ENCODE measurements at regions not wholly inside any gene's neighbourhood (a gene's known extent, or its start where the extent isn't known, plus 50 kb on each side); places are given as distances from the start of the nearest gene placed in this dataset.

GRCh38 chrX:122572461-122572860, 611.6 kb upstream of the GRIA3 start:
- H3K27ac ChIP-seq (replicated peaks; ENCODE audit: low read length), result no peak overlapping the region
- H4K91ac ChIP-seq (ENCODE audit: low read depth, low read length, poor library complexity), result no peak overlapping the region
- no peak overlapping the region for H2BK120ac ChIP-seq (ENCODE audit: low read depth, low read length)
- H3K4me1 ChIP-seq (ENCODE audit: control insufficient read depth in 2 of 2, insufficient read depth in 1 of 2, low read depth in 1 of 2, low read length in 2 of 2), result no peaks in the 10 kb centered on the region
- H3K23ac ChIP-seq (ENCODE audit: low read depth, low read length, poor library complexity), result no peak overlapping the region
- no peaks in the 10 kb centered on the region for H3K9me3 ChIP-seq (replicated peaks in 1 of 2; ENCODE audit: control insufficient read depth in 2 of 2, insufficient read depth in 1 of 2, low read depth in 1 of 2, low read length in 2 of 2)
- no peak overlapping the region for H3K9ac ChIP-seq (ENCODE audit: low read depth, low read length, poor library complexity)
- no peak overlapping the region for H2AK5ac ChIP-seq (ENCODE audit: low read depth, low read length)
- H3K14ac ChIP-seq (ENCODE audit: low read length), result no peak overlapping the region
- no peaks in the 10 kb centered on the region for H3K79me1 ChIP-seq (ENCODE audit: low read depth, low read length)
- H2BK15ac ChIP-seq (ENCODE audit: low read length), result no peak overlapping the region
- H3K4ac ChIP-seq (ENCODE audit: low read length), result no peak overlapping the region
- no peaks in the 10 kb centered on the region for H3K36me3 ChIP-seq (replicated peaks in 1 of 2; ENCODE audit: control insufficient read depth in 2 of 2, insufficient read depth in 2 of 2, low read length in 2 of 2)
- H2BK5ac ChIP-seq (ENCODE audit: low read length), result no peak overlapping the region
- DNase-seq (ENCODE audit: low spot score), result no peak
- no peak overlapping the region for H3K4me3 ChIP-seq (ENCODE audit: low read length in 2 of 2)
- H3K18ac ChIP-seq (ENCODE audit: low read length), result no peak overlapping the region
- no peak overlapping the region for H2BK12ac ChIP-seq (ENCODE audit: low read length)
- H3K27me3 ChIP-seq (ENCODE audit: control insufficient read depth in 3 of 3, insufficient read depth in 3 of 3, low read depth in 1 of 3, low read length in 3 of 3), result no peaks in the 10 kb centered on the region
- no peak overlapping the region for H4K8ac ChIP-seq (ENCODE audit: low read depth, low read length)
- H3K4me2 ChIP-seq (ENCODE audit: insufficient read depth, low read length, poor library complexity, severe bottlenecking), result no peak overlapping the region
- no CpG with 5 or more reads among the region's 4 CpGs for WGBS, 2 donors (ENCODE audit: extremely low coverage in 2 of 2, insufficient read length in 2 of 2, insufficient replicate concordance in 1 of 2)
- H2AFZ ChIP-seq (ENCODE audit: low read length), result no peak overlapping the region

- H2AFZ ChIP-seq (ENCODE audit: low read length), result no peak overlapping the region
- no peak overlapping the region for H3K9ac ChIP-seq (ENCODE audit: low read depth, low read length, poor library complexity)
- no peaks in the 10 kb centered on the region for H3K4me1 ChIP-seq (ENCODE audit: control insufficient read depth in 2 of 2, insufficient read depth in 1 of 2, low read depth in 1 of 2, low read length in 2 of 2)
- H3K4ac ChIP-seq (ENCODE audit: low read length), result no peak overlapping the region
- H3K4me3 ChIP-seq (ENCODE audit: low read length in 2 of 2), result no peak overlapping the region
- no peak overlapping the region for H3K4me2 ChIP-seq (ENCODE audit: insufficient read depth, low read length, poor library complexity, severe bottlenecking)
- no peaks in the 10 kb centered on the region for H3K79me1 ChIP-seq (ENCODE audit: low read depth, low read length)
- DNase-seq (ENCODE audit: low spot score), result no peak
- no peak overlapping the region for H2BK15ac ChIP-seq (ENCODE audit: low read length)
- no peak overlapping the region for H2BK120ac ChIP-seq (ENCODE audit: low read depth, low read length)
- no peak overlapping the region for H3K23ac ChIP-seq (ENCODE audit: low read depth, low read length, poor library complexity)
- no peaks in the 10 kb centered on the region for H3K36me3 ChIP-seq (replicated peaks in 1 of 2; ENCODE audit: control insufficient read depth in 2 of 2, insufficient read depth in 2 of 2, low read length in 2 of 2)
- no peak overlapping the region for H3K18ac ChIP-seq (ENCODE audit: low read length)
- H4K8ac ChIP-seq (ENCODE audit: low read depth, low read length), result no peak overlapping the region
- WGBS, 2 donors (ENCODE audit: extremely low coverage in 2 of 2, insufficient read length in 2 of 2, insufficient replicate concordance in 1 of 2), result no CpG with 5 or more reads among the region's 2 CpGs
- H3K27ac ChIP-seq (replicated peaks; ENCODE audit: low read length), result no peak overlapping the region
- no peaks in the 10 kb centered on the region for H3K9me3 ChIP-seq (replicated peaks in 1 of 2; ENCODE audit: control insufficient read depth in 2 of 2, insufficient read depth in 1 of 2, low read depth in 1 of 2, low read length in 2 of 2)
- H3K14ac ChIP-seq (ENCODE audit: low read length), result no peak overlapping the region
- no peaks in the 10 kb centered on the region for H3K27me3 ChIP-seq (ENCODE audit: control insufficient read depth in 3 of 3, insufficient read depth in 3 of 3, low read depth in 1 of 3, low read length in 3 of 3)
- no peak overlapping the region for H2AK5ac ChIP-seq (ENCODE audit: low read depth, low read length)
- H4K91ac ChIP-seq (ENCODE audit: low read depth, low read length, poor library complexity), result no peak overlapping the region
- no peak overlapping the region for H2BK5ac ChIP-seq (ENCODE audit: low read length)
- H2BK12ac ChIP-seq (ENCODE audit: low read length), result no peak overlapping the region
Observed at GRCh38 chrX:122579036-122579435, 605.0 kb upstream of the GRIA3 start.

- no peak overlapping the region for H2BK120ac ChIP-seq (ENCODE audit: low read depth, low read length)
- H3K27ac ChIP-seq (replicated peaks; ENCODE audit: low read length), result no peak overlapping the region
- H4K91ac ChIP-seq (ENCODE audit: low read depth, low read length, poor library complexity), result no peak overlapping the region
- H3K79me1 ChIP-seq (ENCODE audit: low read depth, low read length), result no peaks in the 10 kb centered on the region
- DNase-seq (ENCODE audit: low spot score), result no peak
- no peak overlapping the region for H3K9ac ChIP-seq (ENCODE audit: low read depth, low read length, poor library complexity)
- no peak overlapping the region for H4K8ac ChIP-seq (ENCODE audit: low read depth, low read length)
- no peaks in the 10 kb centered on the region for H3K4me1 ChIP-seq (ENCODE audit: control insufficient read depth in 2 of 2, insufficient read depth in 1 of 2, low read depth in 1 of 2, low read length in 2 of 2)
- H3K14ac ChIP-seq (ENCODE audit: low read length), result no peak overlapping the region
- WGBS, 2 donors (ENCODE audit: extremely low coverage in 2 of 2, insufficient read length in 2 of 2, insufficient replicate concordance in 1 of 2), result no CpG with 5 or more reads among the region's 2 CpGs
- no peak overlapping the region for H3K4me2 ChIP-seq (ENCODE audit: insufficient read depth, low read length, poor library complexity, severe bottlenecking)
- H2AK5ac ChIP-seq (ENCODE audit: low read depth, low read length), result no peak overlapping the region
- no peaks in the 10 kb centered on the region for H3K9me3 ChIP-seq (replicated peaks in 1 of 2; ENCODE audit: control insufficient read depth in 2 of 2, insufficient read depth in 1 of 2, low read depth in 1 of 2, low read length in 2 of 2)
- H2BK12ac ChIP-seq (ENCODE audit: low read length), result no peak overlapping the region
- H3K4me3 ChIP-seq (ENCODE audit: low read length in 2 of 2), result no peak overlapping the region
- H3K27me3 ChIP-seq (ENCODE audit: control insufficient read depth in 3 of 3, insufficient read depth in 3 of 3, low read depth in 1 of 3, low read length in 3 of 3), result no peaks in the 10 kb centered on the region
- no peak overlapping the region for H3K18ac ChIP-seq (ENCODE audit: low read length)
- no peaks in the 10 kb centered on the region for H3K36me3 ChIP-seq (replicated peaks in 1 of 2; ENCODE audit: control insufficient read depth in 2 of 2, insufficient read depth in 2 of 2, low read length in 2 of 2)
- no peak overlapping the region for H2BK15ac ChIP-seq (ENCODE audit: low read length)
- no peak overlapping the region for H3K4ac ChIP-seq (ENCODE audit: low read length)
- no peak overlapping the region for H2BK5ac ChIP-seq (ENCODE audit: low read length)
- no peak overlapping the region for H2AFZ ChIP-seq (ENCODE audit: low read length)
- H3K23ac ChIP-seq (ENCODE audit: low read depth, low read length, poor library complexity), result no peak overlapping the region
Observed at GRCh38 chrX:122579526-122579925, 604.6 kb upstream of the GRIA3 start.

GRCh38 chrX:122582280-122582974, 601.7 kb upstream of the GRIA3 start:
- Histone ChIP-seq H3K27me3 (ENCODE audit: control insufficient read depth in 3 of 3, insufficient read depth in 3 of 3, low read depth in 1 of 3, low read length in 3 of 3) (no peaks in the 10 kb centered on the region), H3K4ac (ENCODE audit: low read length) (no peak overlapping the region), H4K91ac (ENCODE audit: low read depth, low read length, poor library complexity) (no peak overlapping the region), H2BK5ac (ENCODE audit: low read length) (no peak overlapping the region), H3K79me1 (ENCODE audit: low read depth, low read length) (no peaks in the 10 kb centered on the region), H3K18ac (ENCODE audit: low read length) (no peak overlapping the region), H2BK15ac (ENCODE audit: low read length) (no peak overlapping the region), H3K36me3 (replicated peaks in 1 of 2; ENCODE audit: control insufficient read depth in 2 of 2, insufficient read depth in 2 of 2, low read length in 2 of 2) (no peaks in the 10 kb centered on the region), H3K4me1 (ENCODE audit: control insufficient read depth in 2 of 2, insufficient read depth in 1 of 2, low read depth in 1 of 2, low read length in 2 of 2) (no peaks in the 10 kb centered on the region), H3K4me2 (ENCODE audit: insufficient read depth, low read length, poor library complexity, severe bottlenecking) (no peak overlapping the region), H3K9me3 (replicated peaks in 1 of 2; ENCODE audit: control insufficient read depth in 2 of 2, insufficient read depth in 1 of 2, low read depth in 1 of 2, low read length in 2 of 2) (no peaks in the 10 kb centered on the region), H2AK5ac (ENCODE audit: low read depth, low read length) (no peak overlapping the region), H2BK12ac (ENCODE audit: low read length) (no peak overlapping the region), H2BK120ac (ENCODE audit: low read depth, low read length) (no peak overlapping the region), H3K9ac (ENCODE audit: low read depth, low read length, poor library complexity) (no peak overlapping the region), H3K23ac (ENCODE audit: low read depth, low read length, poor library complexity) (no peak overlapping the region), H2AFZ (ENCODE audit: low read length) (no peak overlapping the region), H3K4me3 (ENCODE audit: low read length in 2 of 2) (no peak overlapping the region), H3K27ac (replicated peaks; ENCODE audit: low read length) (no peak overlapping the region), H3K14ac (ENCODE audit: low read length) (no peak overlapping the region), H4K8ac (ENCODE audit: low read depth, low read length) (no peak overlapping the region)
- WGBS, 2 donors (ENCODE audit: extremely low coverage in 2 of 2, insufficient read length in 2 of 2, insufficient replicate concordance in 1 of 2), result no CpG with 5 or more reads among the region's 4 CpGs
- DNase-seq (ENCODE audit: low spot score), result no peak
